ENCODE measurements at regions not wholly inside any gene's neighbourhood (a gene's known extent, or its start where the extent isn't known, plus 50 kb on each side); places are given as distances from the start of the nearest gene placed in this dataset.

- DNase-seq: no peak
These were observed 184.9 kb upstream of the ATP1B1 start for GRCh38 chr1:168921629-168922028.

GRCh38 chr1:168923521-168924136, 182.9 kb upstream of the ATP1B1 start:
- DNase-seq: no peak

GRCh38 chr1:168924976-168925375, 181.5 kb upstream of the ATP1B1 start:
- no peak for DNase-seq

DNA sequence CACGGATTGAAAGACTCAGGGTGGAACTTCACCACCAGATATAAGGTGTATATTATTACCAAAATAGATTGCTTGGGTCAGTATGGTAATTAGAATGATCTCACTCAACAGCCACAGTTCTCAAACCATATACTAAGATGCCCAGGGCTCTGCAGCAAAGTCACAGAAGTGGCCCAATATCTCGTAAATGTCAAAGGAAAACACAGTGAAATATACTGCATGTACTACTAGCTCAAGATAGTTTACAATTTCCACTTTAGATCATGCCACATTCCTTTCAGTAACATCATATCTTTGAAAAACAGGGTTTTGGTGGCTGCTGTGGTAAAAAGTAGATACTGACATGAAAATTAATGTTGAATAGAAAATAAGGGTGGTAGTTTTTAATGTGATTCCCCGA, 180.3 kb upstream of the ATP1B1 start:
- no peak for DNase-seq

- peak; percentile 7 for DNase-seq
These were observed 174.0 kb upstream of the ATP1B1 start for GRCh38 chr1:168932539-168932938.

- DNase-seq: no peak
These were observed 173.2 kb upstream of the ATP1B1 start for GRCh38 chr1:168933141-168933805.

DNA sequence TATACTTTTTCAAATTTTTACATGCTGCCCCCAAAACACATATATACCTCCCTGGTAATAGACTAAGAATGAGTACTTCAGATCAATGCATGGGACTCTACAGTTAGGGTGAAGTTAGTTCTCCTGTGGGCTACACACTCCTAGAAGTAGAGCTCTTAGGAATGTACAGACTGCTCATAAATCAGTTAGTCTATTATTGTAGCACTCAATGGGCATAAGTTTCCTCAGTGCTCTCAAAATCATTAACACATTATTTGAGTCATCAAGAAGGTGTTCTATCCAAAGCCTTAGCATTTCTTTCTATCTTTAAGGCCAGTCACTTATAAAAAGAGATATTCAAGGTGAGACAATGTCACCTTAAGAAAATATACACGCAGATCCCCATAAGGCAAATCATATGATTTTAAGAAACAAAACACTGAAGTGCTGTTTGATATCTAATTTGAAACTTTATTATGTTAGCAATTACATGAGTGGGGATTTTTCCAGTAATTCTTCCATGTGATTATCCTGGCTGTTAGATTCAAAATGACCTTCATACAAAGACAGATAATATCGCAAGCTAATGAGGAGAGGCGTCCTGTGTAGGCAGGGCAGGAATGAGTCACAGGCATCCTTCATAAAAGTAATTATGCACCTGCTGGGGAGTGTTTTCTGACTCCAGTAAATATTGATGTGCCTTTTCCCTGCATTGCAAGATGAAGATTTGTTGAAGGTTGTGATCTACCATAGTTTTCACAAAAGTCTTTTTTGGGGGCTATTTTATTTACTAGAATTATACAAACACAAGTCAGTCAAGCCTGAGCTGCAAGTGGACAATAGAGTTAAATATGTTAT, 167.2 kb upstream of the ATP1B1 start:
- peak; percentile 79 for DNase-seq

GRCh38 chr1:168939947-168940223, 166.6 kb upstream of the ATP1B1 start:
- DNase-seq: no peak

DNA sequence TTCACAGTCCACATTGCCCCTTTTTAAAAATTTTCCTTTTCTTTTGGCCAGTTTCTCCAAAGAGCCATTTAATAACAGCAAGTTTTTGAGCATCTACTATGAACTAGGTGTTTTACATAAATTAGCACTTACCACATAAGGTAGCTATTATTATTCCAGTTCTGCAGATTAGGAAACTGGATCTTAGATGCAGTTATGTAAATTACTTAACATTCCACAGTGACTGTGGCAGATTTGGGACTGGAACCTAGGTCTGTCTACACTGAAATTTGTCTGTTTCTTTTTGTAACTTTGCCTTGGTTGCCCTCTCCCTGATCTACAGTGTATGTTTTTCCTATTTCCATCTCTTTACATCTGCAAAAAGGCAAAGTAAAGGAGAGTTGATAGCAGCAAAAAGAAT, 164.8 kb upstream of the ATP1B1 start:
- DNase-seq: no peak

- no peak for DNase-seq
These were observed 164.3 kb upstream of the ATP1B1 start for GRCh38 chr1:168942165-168942564.

- no peak for DNase-seq
These were observed 160.6 kb upstream of the ATP1B1 start for GRCh38 chr1:168945870-168946269.

DNA sequence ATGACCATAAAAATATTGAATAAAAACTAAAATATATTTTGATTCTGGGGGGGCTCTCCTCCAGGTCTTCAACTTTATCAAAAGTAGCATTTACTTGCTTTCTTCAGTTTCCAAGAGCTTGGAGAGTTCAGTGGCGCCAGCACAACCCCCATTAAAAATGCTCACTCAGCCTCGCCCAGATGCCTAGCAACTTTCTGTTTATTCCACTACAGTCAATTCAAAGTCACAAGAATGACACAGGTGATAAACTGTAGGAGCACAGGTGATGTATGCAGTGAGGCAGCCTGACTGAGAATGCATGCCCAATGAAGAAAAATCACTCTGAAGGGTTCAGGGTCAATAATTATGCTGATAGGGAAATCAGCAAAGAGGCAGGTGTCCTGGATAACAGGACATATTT, 159.4 kb upstream of the ATP1B1 start:
- DNase-seq: no peak

DNA sequence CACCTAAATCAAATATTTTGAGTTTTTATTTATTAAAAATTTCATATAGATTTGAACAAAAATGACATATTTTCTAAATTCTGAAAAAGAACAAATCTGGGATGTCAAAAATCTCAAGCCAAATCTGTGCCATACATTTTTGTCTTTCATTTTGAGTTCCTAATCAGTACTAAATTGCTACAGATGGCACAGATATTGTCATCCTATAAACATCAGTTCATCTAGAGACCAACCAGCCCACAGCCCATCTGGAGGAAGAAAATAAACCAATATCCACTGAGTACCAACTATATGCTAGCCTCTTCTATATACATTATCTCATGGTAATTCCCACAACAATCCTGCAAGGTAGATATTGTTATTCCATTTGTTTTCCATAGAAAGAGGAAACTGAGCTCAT, 156.8 kb upstream of the ATP1B1 start:
- no peak for DNase-seq

DNA sequence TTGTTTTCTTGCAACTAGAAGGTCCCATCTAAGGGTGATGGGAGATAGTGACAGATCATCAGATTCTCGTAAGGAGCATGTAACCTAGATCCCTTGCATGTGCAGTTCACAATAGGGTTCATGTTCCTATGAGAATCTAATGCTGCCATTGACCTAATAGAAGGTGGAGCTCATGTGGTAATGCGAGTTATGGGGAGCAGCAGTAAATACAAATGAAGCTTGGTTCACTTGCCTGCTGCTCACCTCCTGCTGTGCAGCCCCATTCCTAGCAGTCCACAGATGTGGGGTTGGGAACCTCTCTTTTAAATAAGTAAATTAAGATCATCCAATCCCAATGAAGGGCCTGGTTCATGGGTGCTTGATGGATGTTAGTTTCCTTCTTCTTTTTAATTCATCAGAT, 148.7 kb upstream of the ATP1B1 start:
- no peak for DNase-seq

DNA sequence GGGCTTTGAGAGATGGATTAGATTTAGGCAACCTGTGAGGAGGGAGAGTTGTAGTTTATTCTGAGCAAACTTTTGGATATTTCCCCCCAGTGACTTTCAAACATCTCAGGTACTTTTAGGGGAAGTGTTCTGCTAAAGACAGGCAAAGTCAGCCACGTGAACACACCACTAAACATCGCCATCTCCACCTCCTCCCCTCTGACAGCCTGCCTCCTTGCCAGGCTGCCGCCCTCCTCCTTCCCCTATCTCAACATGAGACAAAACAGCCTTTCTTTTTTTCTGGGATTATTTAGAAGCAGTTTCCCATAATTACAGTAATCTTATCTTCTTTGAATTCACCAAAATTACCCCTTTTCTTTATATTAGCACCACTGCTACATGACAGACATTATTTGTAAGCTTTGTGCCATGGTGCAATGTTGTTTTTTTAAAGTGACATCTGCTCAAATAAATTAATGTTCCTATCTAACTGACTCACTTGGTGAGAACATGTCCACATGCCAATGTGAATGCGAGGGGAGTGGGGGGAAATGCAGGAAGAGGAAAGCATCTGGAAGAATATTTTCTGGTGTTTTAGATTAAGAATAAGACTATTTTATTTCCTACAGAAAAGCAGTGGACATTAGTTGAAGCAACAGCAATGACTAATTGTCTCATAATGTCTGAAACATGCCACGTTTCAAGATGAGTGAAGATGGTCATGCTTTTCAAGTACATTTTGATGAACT, 147.8 kb upstream of the ATP1B1 start:
- DNase-seq: peak; percentile 65

- peak; percentile 16 for DNase-seq
These were observed 147.1 kb upstream of the ATP1B1 start for GRCh38 chr1:168959382-168959781.

DNA sequence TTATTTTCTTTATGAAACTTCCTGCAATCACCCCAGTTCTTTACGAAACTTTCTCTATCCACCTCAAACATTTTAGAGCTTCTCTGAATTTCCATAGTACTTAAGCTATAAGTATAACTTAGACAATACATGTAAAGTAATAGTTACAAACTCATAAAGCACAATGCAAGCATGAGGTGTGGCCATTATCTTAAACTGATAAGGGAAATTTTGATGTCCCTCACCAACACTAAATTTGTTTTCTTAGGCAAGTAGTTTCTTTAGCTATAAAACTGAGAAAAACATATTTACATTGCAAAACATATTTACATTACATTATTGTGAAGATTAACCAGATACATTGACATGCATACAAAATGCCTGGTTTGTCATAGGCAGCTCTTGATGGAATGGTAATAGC, 146.4 kb upstream of the ATP1B1 start:
- DNase-seq: no peak

GRCh38 chr1:168960595-168960994, 145.9 kb upstream of the ATP1B1 start:
- peak; percentile 17 for DNase-seq

DNA sequence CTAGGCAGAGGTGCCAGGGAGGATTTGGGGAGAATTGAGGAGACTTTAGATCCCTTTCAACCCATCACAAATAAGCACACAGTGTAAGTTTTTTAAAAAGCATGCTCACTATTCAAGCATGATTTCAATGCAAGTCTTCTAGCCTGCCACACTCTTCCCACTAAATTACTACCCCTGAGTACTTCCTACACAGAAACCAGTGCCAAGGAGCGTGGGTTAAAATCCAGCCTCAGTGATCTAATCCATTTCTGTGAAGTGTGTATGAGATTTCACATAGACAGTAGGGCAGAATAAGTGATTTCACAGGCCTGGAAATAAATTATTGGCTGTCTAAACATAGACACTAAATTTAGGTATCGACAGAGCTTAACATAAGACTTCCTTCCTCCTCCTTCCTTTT, 142.9 kb upstream of the ATP1B1 start:
- DNase-seq: no peak

GRCh38 chr1:168964478-168964877, 142.0 kb upstream of the ATP1B1 start:
- DNase-seq: no peak

DNA sequence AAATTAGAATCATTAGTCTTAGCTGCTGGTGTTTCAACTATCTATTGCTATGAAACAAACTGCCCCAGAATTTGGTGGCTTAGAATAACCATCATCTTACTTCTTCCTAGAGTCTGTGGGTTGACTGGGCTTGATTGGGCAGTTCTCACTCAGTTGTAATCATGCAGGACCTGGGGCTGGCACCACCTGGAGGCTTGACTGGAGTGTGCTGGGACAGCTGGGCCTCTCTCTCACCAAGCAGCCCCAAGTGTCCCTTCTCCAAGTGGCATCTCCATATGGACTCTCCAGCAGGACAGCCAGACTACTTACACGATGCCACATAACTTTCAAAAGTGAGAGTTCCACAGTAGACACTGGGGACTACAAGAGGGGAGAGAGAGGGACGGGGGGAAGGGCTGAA, 140.3 kb upstream of the ATP1B1 start:
- no peak for DNase-seq

GRCh38 chr1:168966636-168967035, 139.9 kb upstream of the ATP1B1 start:
- no peak for DNase-seq

GRCh38 chr1:168970926-168971659, 135.4 kb upstream of the ATP1B1 start:
- no peak for DNase-seq
